IMR-90 (cell line): ENCODE measurements at regions not wholly inside any gene's neighbourhood (a gene's known extent, or its start where the extent isn't known, plus 50 kb on each side); places are given as distances from the start of the nearest gene placed in this dataset.

ENCODE experiments used
- CHD1 ChIP-seq: IDR thresholded peaks from 2 replicates; pipeline ENCODE4 v1.6.1; 2012; ENCODE audit warnings: low read depth, low read length, improper control_type of control experiment
- CTCF ChIP-seq: conservative IDR thresholded peaks from 2 replicates; pipeline ENCODE4 v1.5.1; 2012; ENCODE audit warnings: mild to moderate bottlenecking, low read depth, low read length, improper control_type of control experiment
- MAFK ChIP-seq: IDR thresholded peaks from 2 replicates; pipeline ENCODE4 v1.6.1; 2012; ENCODE audit warnings: low read depth, low read length, improper control_type of control experiment
- MAZ ChIP-seq: IDR thresholded peaks from 2 replicates; pipeline ENCODE4 v1.6.1; 2012; ENCODE audit warnings: low read depth, mild to moderate bottlenecking, low read length, improper control_type of control experiment, moderate library complexity, borderline replicate concordance
- MXI1 ChIP-seq: IDR thresholded peaks from 2 replicates; pipeline ENCODE4 v1.6.1; 2012; ENCODE audit warnings: low read depth, mild to moderate bottlenecking, low read length, moderate library complexity, borderline replicate concordance
- POLR2A ChIP-seq: IDR thresholded peaks from 2 replicates; pipeline ENCODE4 v1.6.1; 2012; ENCODE audit warnings: mild to moderate bottlenecking, low read depth, low read length
- RCOR1 ChIP-seq: IDR thresholded peaks from 2 replicates; pipeline ENCODE4 v1.6.1; 2012; ENCODE audit warnings: mild to moderate bottlenecking, low read length, improper control_type of control experiment; ENCODE audit not compliant: insufficient replicate concordance
- RFX5 ChIP-seq: IDR thresholded peaks from 2 replicates; pipeline ENCODE4 v1.8.0; 2012; ENCODE audit warnings: low read depth, mild to moderate bottlenecking, low read length, moderate library complexity
- USF2 ChIP-seq: fragments of 150-350 bp; IDR thresholded peaks from 2 replicates; pipeline ENCODE4 v1.6.1; 2017; ENCODE audit warnings: mild to moderate bottlenecking, antibody characterized with exemption, low read length, low read depth

GRCh38 chr12:114032801-114033200, 66.7 kb upstream of the RBM19 start:
- no peak for TF ChIP-seq USF2
- no peak for TF ChIP-seq MAZ
- TF ChIP-seq CTCF = no peak
- no peak for TF ChIP-seq POLR2A
- no peak for TF ChIP-seq CHD1
- no peak for TF ChIP-seq RCOR1
- TF ChIP-seq MXI1 = no peak
- no peak for TF ChIP-seq RFX5
- TF ChIP-seq MAFK = no peak
